ENCODE measurements at regions not wholly inside any gene's neighbourhood (a gene's known extent, or its start where the extent isn't known, plus 50 kb on each side); places are given as distances from the start of the nearest gene placed in this dataset.

DNA sequence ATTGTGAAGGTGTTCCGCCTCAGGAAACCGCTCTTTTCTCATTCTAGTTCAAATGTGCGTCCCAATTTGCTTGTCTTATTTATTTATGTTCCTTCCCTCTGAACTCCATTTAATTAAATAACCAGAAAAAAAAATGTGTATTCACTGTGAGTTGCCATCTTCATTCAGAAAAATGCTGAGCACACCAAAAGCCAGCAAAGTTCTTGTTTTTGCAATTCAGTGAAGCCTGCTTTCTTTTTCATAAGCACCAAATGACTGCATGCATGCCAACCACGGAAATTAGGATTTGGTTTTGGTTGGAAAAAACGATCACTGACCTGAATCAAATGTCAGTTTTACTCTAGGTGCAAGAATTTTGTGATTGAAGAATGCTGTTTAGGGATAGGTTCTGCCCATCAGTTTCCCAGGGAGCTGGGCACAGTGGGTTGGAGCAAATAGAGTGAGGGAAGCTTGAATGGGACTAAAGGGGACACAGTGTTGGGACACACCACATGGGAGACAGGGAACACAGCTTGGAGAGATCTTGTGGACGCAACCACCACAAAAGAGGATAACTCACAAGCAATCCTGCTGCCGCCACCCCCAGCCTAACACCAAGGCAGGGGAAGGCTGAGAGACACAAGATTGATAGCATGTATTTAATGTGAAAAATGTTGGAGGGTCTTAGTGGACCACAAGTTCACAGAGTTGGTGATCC is 183.4 kb upstream of the GALNT2 start:
- DNase-seq (ENCODE audit: low read depth) = no peak
- no peak for TF ChIP-seq CTCF (IDR thresholded peaks at IDR 0.05; ENCODE audit: insufficient read depth, low read length)
- H3K4me3 ChIP-seq (ENCODE audit: low read depth, low read length) = no peak overlapping the region

GRCh38 chr1:229884765-229885164 is 182.3 kb upstream of the GALNT2 start:
- no peak for TF ChIP-seq CTCF (IDR thresholded peaks at IDR 0.05; ENCODE audit: insufficient read depth, low read length)
- DNase-seq (ENCODE audit: low read depth) = no peak
- no peak overlapping the region for H3K4me3 ChIP-seq (ENCODE audit: low read depth, low read length)

DNA sequence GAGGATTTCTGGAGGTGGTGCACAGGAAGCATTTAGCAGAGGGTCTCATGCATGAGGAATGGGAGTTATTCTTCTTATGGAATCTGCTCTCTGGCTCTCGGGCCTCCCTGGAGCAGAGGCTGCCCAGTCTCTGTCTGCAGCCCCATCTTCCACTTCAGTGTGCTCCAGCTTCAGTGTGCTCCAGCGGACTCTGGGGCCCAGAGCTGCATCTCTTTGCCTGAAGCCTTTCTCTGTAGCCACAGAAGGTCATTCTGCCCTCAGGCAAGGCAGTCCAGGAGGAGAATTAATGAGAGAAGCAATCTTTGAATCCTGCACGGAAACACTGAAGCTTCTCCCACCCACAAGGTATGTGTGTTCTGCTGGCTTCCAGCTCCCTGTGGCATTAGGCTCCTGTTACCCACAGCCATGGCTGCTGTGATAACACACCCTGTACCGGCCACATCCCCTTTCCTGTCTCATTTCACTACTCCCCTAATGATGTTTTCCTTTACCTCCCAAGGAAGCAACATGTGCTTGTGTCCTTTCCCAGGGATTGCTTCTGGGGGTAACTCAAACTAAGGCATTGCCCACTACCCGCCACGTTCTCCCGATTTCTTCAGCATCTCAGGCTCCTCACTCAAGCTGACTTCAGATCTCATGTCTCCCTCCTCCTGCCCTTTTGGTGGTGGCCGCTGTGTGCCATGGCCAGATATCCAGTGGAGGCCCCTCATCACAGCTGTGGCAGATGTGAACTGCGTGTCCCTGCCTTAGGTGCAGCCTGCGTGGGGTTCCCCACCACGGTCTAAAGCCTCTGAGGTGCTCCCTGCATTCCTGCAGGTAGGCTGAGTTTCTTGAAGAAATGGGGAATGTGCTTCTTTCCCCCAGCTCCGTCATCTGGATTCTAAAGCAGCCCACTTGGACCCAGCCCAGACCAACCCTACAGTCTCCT is 181.2 kb upstream of the GALNT2 start:
- H3K4me3 ChIP-seq (ENCODE audit: low read depth, low read length) = no peak overlapping the region
- DNase-seq (ENCODE audit: low read depth) = no peak
- TF ChIP-seq CTCF (IDR thresholded peaks at IDR 0.05; ENCODE audit: insufficient read depth, low read length) = no peak

DNA sequence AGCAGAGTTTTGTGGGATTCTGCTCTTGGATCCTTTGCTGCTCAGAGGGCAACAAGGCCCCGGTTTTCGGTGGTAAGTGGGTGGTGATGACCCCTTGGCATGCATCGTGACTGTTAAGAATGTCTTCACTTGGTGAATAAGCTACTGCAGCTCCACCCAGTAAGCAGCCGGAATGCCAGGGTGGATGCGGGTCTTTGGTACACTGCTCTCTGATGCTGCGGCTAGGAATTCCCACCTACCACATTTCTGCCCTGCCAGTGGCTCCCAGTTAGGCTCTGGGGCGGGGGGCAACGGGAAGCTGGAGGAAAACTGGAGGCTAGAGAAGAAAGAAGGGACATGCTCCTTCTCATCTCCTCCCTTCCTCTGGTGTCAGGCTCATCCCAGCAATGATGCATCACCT is 180.4 kb upstream of the GALNT2 start:
- no peak overlapping the region for H3K4me3 ChIP-seq (ENCODE audit: low read depth, low read length)
- TF ChIP-seq CTCF (IDR thresholded peaks at IDR 0.05; ENCODE audit: insufficient read depth, low read length) = no peak

DNA sequence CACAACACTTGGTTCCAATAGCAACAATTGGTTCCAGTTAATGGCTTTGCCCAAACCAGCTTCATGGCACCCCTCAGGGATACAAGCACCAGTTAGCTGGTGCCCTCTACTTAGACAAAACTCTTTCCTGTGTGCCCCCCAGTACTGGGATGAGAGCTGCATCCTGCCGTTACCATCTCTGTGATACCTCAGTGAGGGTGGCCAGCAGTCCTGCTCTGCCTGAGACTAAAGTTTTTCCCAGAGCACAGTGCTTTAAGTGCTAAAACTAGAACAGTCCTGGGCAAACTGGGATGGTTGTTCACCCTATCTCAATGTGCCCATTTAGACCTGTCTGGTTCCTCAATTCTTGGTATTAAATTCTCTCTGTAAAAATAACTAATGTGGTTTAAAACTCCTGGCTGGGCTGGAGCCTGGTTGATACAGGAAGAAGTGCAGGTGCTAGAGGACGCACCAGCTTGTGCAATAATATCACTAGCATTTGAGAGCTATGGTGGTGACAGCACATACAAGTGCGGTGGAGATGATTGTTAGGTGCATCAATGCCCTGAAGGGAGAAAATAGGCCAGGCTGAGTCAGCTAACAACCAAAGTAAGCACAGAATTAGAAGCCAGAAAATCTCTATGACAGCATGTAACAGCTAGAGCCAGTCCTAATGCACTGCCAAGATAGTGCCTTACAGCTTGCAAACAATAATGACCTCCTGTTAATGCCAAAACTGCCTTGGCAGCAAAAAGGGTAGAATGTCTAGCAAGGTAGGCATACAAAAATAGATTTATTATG is 179.8 kb upstream of the GALNT2 start:
- no peak for DNase-seq (ENCODE audit: low read depth)
- TF ChIP-seq CTCF (IDR thresholded peaks at IDR 0.05; ENCODE audit: insufficient read depth, low read length) = no peak
- H3K4me3 ChIP-seq (ENCODE audit: low read depth, low read length) = no peak overlapping the region

More for the DNA sequence above, 180.4 kb upstream of the GALNT2 start:
- no peak for DNase-seq (ENCODE audit: low read depth)

GRCh38 chr1:229888157-229888556 is 178.9 kb upstream of the GALNT2 start:
- H3K4me3 ChIP-seq (ENCODE audit: low read depth, low read length) = no peak overlapping the region
- no peak for TF ChIP-seq CTCF (IDR thresholded peaks at IDR 0.05; ENCODE audit: insufficient read depth, low read length)
- no peak for DNase-seq (ENCODE audit: low read depth)
